Hepatocyte (in vitro differentiated cells): ENCODE measurements at regions not wholly inside any gene's neighbourhood (a gene's known extent, or its start where the extent isn't known, plus 50 kb on each side); places are given as distances from the start of the nearest gene placed in this dataset.

ENCODE experiments used
- CTCF ChIP-seq: fragments of 200-600 bp; sonication (generic); IDR thresholded peaks from 2 replicates; pipeline ENCODE4 v1.5.1; 2016; ENCODE audit warnings: antibody characterized with exemption, mild to moderate bottlenecking; ENCODE audit not compliant: poor library complexity
- EZH2 ChIP-seq: fragments of 200-600 bp; sonication (generic); IDR thresholded peaks from 2 replicates; pipeline ENCODE4 v1.6.1; 2016; ENCODE audit warnings: antibody characterized with exemption, mild to moderate bottlenecking, borderline replicate concordance

DNA sequence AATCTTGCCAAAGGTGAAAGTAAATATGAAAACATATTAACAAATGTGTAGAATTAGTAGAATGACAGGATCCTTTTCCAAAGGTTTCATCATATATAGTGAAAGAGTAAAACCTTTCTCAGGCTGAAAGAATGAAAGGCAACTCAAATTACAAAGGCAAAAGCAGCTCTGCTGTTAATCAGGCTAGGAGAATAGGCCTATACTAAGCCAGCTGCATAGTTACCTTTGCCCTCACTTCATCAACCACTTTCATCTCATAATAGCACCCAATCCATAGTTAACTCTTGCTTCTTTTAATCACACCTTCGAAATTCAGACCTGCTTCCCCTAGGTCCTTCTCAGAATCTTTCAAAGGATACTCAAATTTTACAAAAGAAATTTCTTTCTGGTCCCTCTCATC lies 1167.6 kb upstream of the ATXN8OS start:
- TF ChIP-seq CTCF (no peak), EZH2 (no peak)
